Natural killer cell (primary cell): ENCODE measurements at regions not wholly inside any gene's neighbourhood (a gene's known extent, or its start where the extent isn't known, plus 50 kb on each side); places are given as distances from the start of the nearest gene placed in this dataset.
A peak's percentile ranks its signal among the peaks of the same experiment; 100 is the strongest.
"Not testable (repeated sequence)": the region's sequence is repeated elsewhere in the genome, so short reads cannot be mapped to it uniquely, and the experiment has no call there.

Experiments used
- ATAC-seq, 3 donors: fragments of 150-1000 bp in 2 of 3; fragments of 200-7000 bp in 1 of 3; cut with Tn5 transposase; 1 replicate in 1 of 3; 2 replicates in 2 of 3; pipeline ENCODE4 v1.10.0; 2021; ENCODE audit warnings: mild to moderate bottlenecking in 2 of 3, moderate library complexity in 2 of 3
- DNase-seq, 2 donors: peaks; one replicate each; pipeline versions ENCODE4 v3.0.0 to v3.0.0-alpha.2; 2013 to 2021; ENCODE audit warnings: mixed read lengths in 1 of 2
- H3K27ac ChIP-seq: one replicate; pipeline ENCODE4 v1.5.1; 2013; ENCODE audit warnings: mild to moderate bottlenecking, low read length
- H3K27me3 ChIP-seq: one replicate; pipeline ENCODE4 v1.6.1; 2013; ENCODE audit warnings: low read length; ENCODE audit not compliant: control insufficient read depth, insufficient read depth
- H3K36me3 ChIP-seq: one replicate; pipeline ENCODE4 v1.6.1; 2013; ENCODE audit warnings: low read length; ENCODE audit not compliant: control insufficient read depth, insufficient read depth
- H3K4me1 ChIP-seq: one replicate; pipeline ENCODE4 v1.6.1; 2013; ENCODE audit warnings: low read length; ENCODE audit not compliant: control insufficient read depth, insufficient read depth
- H3K4me3 ChIP-seq: one replicate; pipeline ENCODE4 v1.5.1; 2013; ENCODE audit warnings: low read length
- H3K9me3 ChIP-seq: one replicate; pipeline ENCODE4 v1.6.1; 2013; ENCODE audit warnings: low read length; ENCODE audit not compliant: control insufficient read depth, insufficient read depth
- H3K27ac Mint-ChIP-seq, 2 donors: one replicate each; pipeline ENCODE4 v1.8.0; 2022; ENCODE audit warnings: mild to moderate bottlenecking in 2 of 2, mixed read lengths in 2 of 2, moderate library complexity in 1 of 2
- H3K27me3 Mint-ChIP-seq, 2 donors: one replicate each; pipeline ENCODE4 v1.8.0; 2022; ENCODE audit warnings: low read depth in 2 of 2, mixed read lengths in 2 of 2
- H3K36me3 Mint-ChIP-seq: one replicate; pipeline ENCODE4 v1.8.0; 2022; ENCODE audit warnings: mixed read lengths
- H3K4me1 Mint-ChIP-seq, 2 donors: one replicate each; pipeline ENCODE4 v1.8.0; 2022; ENCODE audit warnings: mixed read lengths in 2 of 2
- H3K4me3 Mint-ChIP-seq: one replicate; pipeline ENCODE4 v1.8.0; 2022; ENCODE audit warnings: mild to moderate bottlenecking, moderate library complexity, mixed read lengths
- H3K9me3 Mint-ChIP-seq, 2 donors: one replicate each; pipeline ENCODE4 v1.8.0; 2022; ENCODE audit warnings: mixed read lengths in 2 of 2
- WGBS: methylation state at CpG from one replicate; pipeline ENCODE4 v1.1.7; 2013; ENCODE audit warnings: missing lambda C conversion rate; ENCODE audit not compliant: insufficient coverage; 5-methylcytosine and 5-hydroxymethylcytosine counted together
- intact Hi-C: fragments of 100-400 bp; cut with micrococcal nuclease; formaldehyde crosslinking; loops from one replicate; pipeline ENCODE4 v1.14.2; 2022

DNA sequence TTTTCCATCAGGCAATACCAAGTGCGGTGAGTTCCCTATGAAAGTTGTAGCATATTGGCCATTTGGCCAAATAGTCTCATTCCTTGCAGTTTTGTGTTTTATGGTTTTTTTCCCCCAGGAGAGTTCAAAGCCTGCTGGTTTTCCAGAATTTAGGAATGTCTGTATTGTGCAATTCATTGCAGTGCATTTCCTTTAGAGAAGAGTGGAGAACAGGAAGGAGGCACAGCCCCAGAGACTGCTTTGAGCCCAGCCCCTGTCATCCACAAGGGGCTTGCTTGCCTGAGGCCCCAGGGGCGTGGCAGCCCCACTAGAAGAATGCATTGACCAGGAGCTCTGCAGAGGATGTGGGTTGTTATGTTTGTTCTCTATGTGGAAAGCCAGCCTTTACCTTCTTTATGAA is 375.5 kb downstream of the BCL2L11 start:
- DNase-seq, H3K36me3 Mint-ChIP-seq, H3K9me3 ChIP-seq, H3K27ac ChIP-seq, H3K27me3 Mint-ChIP-seq, H3K4me3 Mint-ChIP-seq, ATAC-seq, H3K27ac Mint-ChIP-seq, H3K4me3 ChIP-seq, H3K36me3 ChIP-seq, H3K27me3 ChIP-seq, intact Hi-C loops, H3K9me3 Mint-ChIP-seq: not testable (repeated sequence)
- H3K4me1 ChIP-seq = peaks cover 18% of the 10 kb centered on the region
- H3K4me1 Mint-ChIP-seq = peaks cover 0 to 12% of the 10 kb centered on the region in 2 donors
- WGBS = 100% methylated on average over 1 of the region's 2 CpGs

DNA sequence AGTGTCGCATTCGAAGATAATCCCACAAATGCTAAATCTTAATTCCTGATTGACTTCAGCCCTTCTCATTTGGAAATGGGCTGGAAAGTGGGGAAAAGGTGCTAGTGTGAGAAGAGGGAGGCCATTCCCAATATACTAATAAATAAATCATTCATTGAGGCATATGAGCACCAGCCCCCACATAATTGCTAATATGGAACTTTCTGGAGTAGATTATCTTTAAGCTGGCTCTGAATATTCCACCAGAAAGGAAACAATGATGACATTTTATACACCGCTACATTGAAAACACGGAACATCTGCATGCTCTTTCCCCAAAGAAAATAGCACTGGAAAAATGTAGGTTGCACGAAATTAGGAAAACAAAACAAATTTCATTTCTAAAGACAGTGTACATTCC is 376.1 kb downstream of the BCL2L11 start:
- DNase-seq, H3K27me3 Mint-ChIP-seq, H3K27ac Mint-ChIP-seq, intact Hi-C loops, H3K27me3 ChIP-seq, H3K9me3 Mint-ChIP-seq, H3K36me3 ChIP-seq, H3K27ac ChIP-seq, H3K36me3 Mint-ChIP-seq, ATAC-seq, H3K4me3 ChIP-seq, H3K9me3 ChIP-seq, H3K4me3 Mint-ChIP-seq: not testable (repeated sequence)
- H3K4me1 Mint-ChIP-seq = peaks cover 0 to 11% of the 10 kb centered on the region in 2 donors
- WGBS = no CpG with 5 or more reads among the region's 5 CpGs
- peaks cover 13% of the 10 kb centered on the region for H3K4me1 ChIP-seq

DNA sequence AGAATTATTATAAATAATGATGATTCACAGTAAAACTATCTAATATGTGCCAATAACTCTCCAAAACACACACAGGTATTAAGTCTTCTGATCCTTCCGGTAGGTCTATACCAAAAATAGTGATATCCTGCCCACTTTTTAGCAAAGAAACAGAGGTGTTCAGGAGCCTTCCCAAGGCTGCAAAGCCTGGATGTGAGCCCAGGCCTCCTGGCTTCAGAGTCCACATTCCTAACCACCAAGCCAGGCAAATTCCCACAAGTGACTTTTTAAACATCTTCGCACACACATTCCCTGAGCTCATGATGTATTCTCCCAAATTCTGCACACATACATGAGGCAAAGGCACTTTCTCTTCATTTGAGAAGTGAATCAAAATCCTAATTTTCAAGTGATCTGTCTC is 376.6 kb downstream of the BCL2L11 start:
- H3K27me3 ChIP-seq, H3K4me3 Mint-ChIP-seq, H3K9me3 ChIP-seq, H3K27ac ChIP-seq, ATAC-seq, DNase-seq, intact Hi-C loops, H3K36me3 Mint-ChIP-seq, H3K27ac Mint-ChIP-seq, H3K36me3 ChIP-seq, H3K27me3 Mint-ChIP-seq, H3K4me1 Mint-ChIP-seq, H3K4me3 ChIP-seq, H3K9me3 Mint-ChIP-seq: not testable (repeated sequence)
- H3K4me1 ChIP-seq = peaks cover 13% of the 10 kb centered on the region
- WGBS = 100% methylated on average over 1 of the region's 2 CpGs

DNA sequence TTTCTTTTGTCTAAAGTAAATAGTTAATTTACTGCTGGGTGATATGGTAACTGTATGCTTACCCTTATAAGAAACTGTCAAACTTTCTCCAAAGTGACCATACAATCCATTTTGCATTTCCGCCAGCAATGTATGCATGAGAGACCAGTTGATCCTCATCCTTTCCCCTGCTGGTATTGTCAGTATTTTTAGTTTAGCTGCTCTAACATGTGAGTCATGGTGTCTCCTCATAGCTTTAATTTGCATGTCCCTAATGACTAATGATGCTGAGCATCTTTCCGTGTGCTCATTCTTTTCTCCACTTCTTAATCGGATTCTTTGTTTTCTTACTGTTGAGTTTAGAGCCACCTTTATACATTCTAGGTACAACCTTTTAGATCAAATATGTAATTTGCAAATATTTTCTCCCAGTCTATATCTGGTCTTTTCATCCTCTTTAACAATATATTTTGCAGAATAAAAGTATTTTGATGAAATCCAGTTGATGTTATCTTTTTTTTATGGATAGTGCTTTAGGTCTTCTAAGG is 379.9 kb downstream of the BCL2L11 start:
- H3K4me3 Mint-ChIP-seq, H3K9me3 ChIP-seq, H3K4me1 ChIP-seq, H3K27ac ChIP-seq, DNase-seq, H3K27me3 Mint-ChIP-seq, H3K36me3 Mint-ChIP-seq, H3K27ac Mint-ChIP-seq, intact Hi-C loops, H3K9me3 Mint-ChIP-seq, ATAC-seq, H3K27me3 ChIP-seq, H3K36me3 ChIP-seq, H3K4me3 ChIP-seq: not testable (repeated sequence)
- peaks cover 6 to 14% of the 10 kb centered on the region in 2 donors for H3K4me1 Mint-ChIP-seq
- WGBS = 83% methylated on average over 1 of the region's 3 CpGs

DNA sequence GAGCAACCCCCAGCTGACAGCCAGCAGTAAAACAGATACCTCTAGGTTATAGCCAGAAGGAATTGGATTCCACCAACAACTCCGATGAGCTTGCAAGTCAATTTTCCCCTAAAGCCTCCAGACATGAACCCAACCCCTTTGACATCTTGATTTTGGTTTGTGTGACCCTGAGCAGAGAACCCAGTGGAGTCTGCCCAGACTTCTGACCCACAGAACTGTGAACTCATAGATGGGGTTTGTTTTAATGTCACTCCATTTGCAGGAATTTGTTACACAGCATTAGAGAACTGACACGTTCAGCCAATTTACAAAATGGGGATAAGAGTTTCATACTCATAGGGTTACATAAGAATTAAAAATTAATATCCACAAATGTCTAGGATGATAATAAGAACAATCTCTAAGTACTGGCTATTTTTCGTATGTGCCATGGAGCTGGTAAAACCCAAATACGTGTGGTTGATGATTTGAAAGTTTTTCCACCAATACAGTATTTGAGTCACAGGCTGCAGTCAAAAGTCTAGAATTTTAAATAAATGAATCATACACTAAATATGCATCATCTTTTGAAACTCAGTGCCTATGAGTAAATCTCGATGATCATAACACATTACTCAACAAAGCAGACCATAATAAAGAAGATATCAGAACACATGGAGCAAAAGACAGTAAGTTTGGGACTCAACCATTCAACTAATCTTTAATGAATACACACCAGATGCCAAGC is 380.0 kb downstream of the ANAPC1 start:
- H3K27me3 Mint-ChIP-seq, H3K27me3 ChIP-seq, ATAC-seq, H3K27ac ChIP-seq, H3K27ac Mint-ChIP-seq, H3K4me1 ChIP-seq, DNase-seq, H3K9me3 Mint-ChIP-seq, H3K36me3 ChIP-seq, intact Hi-C loops, H3K9me3 ChIP-seq, H3K36me3 Mint-ChIP-seq, H3K4me3 Mint-ChIP-seq, H3K4me3 ChIP-seq: not testable (repeated sequence)
- no CpG with 5 or more reads among the region's 5 CpGs for WGBS
- H3K4me1 Mint-ChIP-seq = peaks cover 7 to 17% of the 10 kb centered on the region in 2 donors

DNA sequence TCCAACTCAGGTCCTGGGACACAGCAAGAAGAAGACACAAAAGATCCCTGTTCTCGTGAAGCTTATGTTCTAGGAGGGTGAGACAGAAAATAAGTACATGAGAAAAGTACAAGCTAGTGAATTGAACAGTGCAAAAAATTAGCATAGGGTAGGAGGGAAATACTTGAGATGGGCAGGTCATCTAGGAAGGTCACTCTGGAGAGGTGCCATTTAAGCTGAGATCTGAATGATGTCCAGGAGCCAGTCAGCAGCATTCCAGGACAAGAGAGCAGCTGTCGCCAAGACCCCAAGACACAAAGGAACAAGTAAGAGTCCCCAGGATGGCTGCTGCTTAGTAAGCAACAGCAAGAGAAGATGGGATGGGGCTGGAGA is 379.4 kb downstream of the ANAPC1 start:
- intact Hi-C loops, H3K4me3 ChIP-seq, H3K27me3 ChIP-seq, H3K27me3 Mint-ChIP-seq, H3K36me3 Mint-ChIP-seq, DNase-seq, ATAC-seq, H3K9me3 Mint-ChIP-seq, H3K27ac Mint-ChIP-seq, H3K27ac ChIP-seq, H3K9me3 ChIP-seq, H3K4me3 Mint-ChIP-seq, H3K4me1 ChIP-seq, H3K36me3 ChIP-seq: not testable (repeated sequence)
- no CpG with 5 or more reads among the region's 2 CpGs for WGBS
- H3K4me1 Mint-ChIP-seq = peaks cover 7 to 17% of the 10 kb centered on the region in 2 donors

DNA sequence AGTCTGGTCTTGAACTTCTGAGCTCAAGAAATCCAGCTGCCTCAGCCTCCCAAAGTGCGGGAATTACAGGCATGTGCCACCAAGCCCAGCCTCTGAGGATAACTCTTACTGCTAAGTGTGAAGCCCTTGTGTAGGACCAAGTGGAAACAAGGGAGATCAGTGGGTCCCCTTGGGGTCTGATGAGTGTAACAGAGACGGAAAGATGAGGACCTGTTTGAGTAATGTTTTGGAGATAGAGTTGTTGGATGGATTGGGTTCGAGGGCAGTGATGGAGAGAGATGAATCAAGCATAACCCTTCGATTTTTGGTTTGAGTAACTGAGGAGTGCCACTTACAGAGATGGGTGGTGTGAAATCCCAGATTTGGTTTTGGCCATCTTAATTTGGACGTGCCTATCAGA is 378.7 kb downstream of the ANAPC1 start:
- 86% methylated on average over 2 of the region's 5 CpGs for WGBS
- H3K4me1 Mint-ChIP-seq = peaks cover 7 to 17% of the 10 kb centered on the region in 2 donors
- intact Hi-C loops, H3K9me3 ChIP-seq, H3K27me3 Mint-ChIP-seq, ATAC-seq, H3K36me3 ChIP-seq, H3K4me3 Mint-ChIP-seq, H3K27me3 ChIP-seq, DNase-seq, H3K9me3 Mint-ChIP-seq, H3K4me1 ChIP-seq, H3K4me3 ChIP-seq, H3K36me3 Mint-ChIP-seq, H3K27ac ChIP-seq, H3K27ac Mint-ChIP-seq: not testable (repeated sequence)

DNA sequence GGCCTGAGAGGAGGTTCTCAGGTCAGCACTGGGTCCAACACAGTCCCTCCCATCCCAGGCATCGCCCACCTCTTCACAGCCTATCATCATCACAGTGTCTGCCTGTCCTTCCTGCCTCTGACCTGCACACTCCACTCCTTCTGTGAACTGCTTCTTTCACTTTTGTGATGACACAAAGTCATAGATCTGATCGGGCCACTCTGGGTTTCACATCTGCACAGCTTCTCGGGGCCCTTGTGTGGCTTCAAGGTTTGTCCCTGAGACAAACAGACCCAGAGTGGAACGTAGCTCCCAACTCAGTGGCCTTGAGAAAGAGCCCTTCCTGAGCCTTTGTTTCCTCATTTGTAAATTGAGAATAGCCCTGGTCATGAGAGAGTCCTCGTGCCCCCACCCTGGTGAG is 377.1 kb downstream of the ANAPC1 start:
- intact Hi-C loops, H3K27me3 Mint-ChIP-seq, H3K27me3 ChIP-seq, H3K9me3 ChIP-seq, H3K27ac ChIP-seq, H3K36me3 Mint-ChIP-seq, DNase-seq, H3K4me3 Mint-ChIP-seq, H3K4me3 ChIP-seq, H3K36me3 ChIP-seq, H3K9me3 Mint-ChIP-seq, H3K4me1 ChIP-seq: not testable (repeated sequence)
- H3K4me1 Mint-ChIP-seq = peaks cover 7 to 17% of the 10 kb centered on the region in 2 donors
- peak overlapping the region in 1 of 2 donors; percentile 77 for H3K27ac Mint-ChIP-seq
- ATAC-seq = peak; percentile 89 to 90 (median 90)
- 29% methylated on average over 4 of the region's 5 CpGs for WGBS
